ENCODE measurements at regions not wholly inside any gene's neighbourhood (a gene's known extent, or its start where the extent isn't known, plus 50 kb on each side); places are given as distances from the start of the nearest gene placed in this dataset.

- peak; percentile 48 to 71 for DNase-seq (ENCODE audit: low read depth in 2 of 2)
- peak; percentile 46 for TF ChIP-seq CTCF (IDR thresholded peaks at IDR 0.05; ENCODE audit: low read depth, low read length)
- no peak overlapping the region for H3K4me3 ChIP-seq (replicated peaks in 1 of 2; ENCODE audit: low read depth in 2 of 2, low read length in 2 of 2)
These were observed 59.4 kb upstream of the UCN3 start for GRCh38 chr10:5305374-5305773.

GRCh38 chr10:5310914-5311313 is 53.9 kb upstream of the UCN3 start:
- H3K4me3 ChIP-seq (replicated peaks in 1 of 2; ENCODE audit: low read depth in 2 of 2, low read length in 2 of 2) = no peak overlapping the region
- DNase-seq (ENCODE audit: low read depth in 2 of 2) = no peak
- TF ChIP-seq CTCF (IDR thresholded peaks at IDR 0.05; ENCODE audit: low read depth, low read length) = no peak

GRCh38 chr10:5311617-5312016 is 53.1 kb upstream of the UCN3 start:
- no peak overlapping the region for H3K4me3 ChIP-seq (replicated peaks in 1 of 2; ENCODE audit: low read depth in 2 of 2, low read length in 2 of 2)
- no peak for DNase-seq (ENCODE audit: low read depth in 2 of 2)
- no peak for TF ChIP-seq CTCF (IDR thresholded peaks at IDR 0.05; ENCODE audit: low read depth, low read length)

GRCh38 chr10:5314840-5315239 is 49.9 kb upstream of the UCN3 start:
- DNase-seq (ENCODE audit: low read depth in 2 of 2) = no peak
- H3K4me3 ChIP-seq (replicated peaks in 1 of 2; ENCODE audit: low read depth in 2 of 2, low read length in 2 of 2) = no peak overlapping the region
- no peak for TF ChIP-seq CTCF (IDR thresholded peaks at IDR 0.05; ENCODE audit: low read depth, low read length)

All from cardiac fibroblast (primary cell).